ENCODE measurements at regions not wholly inside any gene's neighbourhood (a gene's known extent, or its start where the extent isn't known, plus 50 kb on each side); places are given as distances from the start of the nearest gene placed in this dataset.

DNA sequence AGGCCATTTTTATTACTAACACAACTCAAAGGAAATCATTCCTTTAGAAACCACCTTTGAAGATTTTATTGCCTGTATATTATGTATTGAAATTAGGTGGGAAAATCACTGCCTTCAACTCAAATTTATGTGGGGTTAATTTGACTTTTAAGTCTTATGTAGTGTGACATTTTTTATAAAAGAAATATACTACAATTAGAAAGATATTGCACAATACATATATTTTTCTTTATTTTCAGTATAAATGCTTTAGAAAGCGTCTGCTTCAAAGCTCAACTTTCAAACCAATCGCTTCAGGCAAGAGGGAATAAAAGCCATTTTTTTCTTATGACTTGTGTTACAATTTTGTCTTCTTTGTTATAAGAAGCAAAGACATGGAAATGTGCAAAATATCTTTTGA is 337.4 kb upstream of the ZWINT start:
- Histone ChIP-seq H3K27me3 (ENCODE audit: insufficient read depth, low read length) (no peaks in the 10 kb centered on the region), H3K36me3 (ENCODE audit: insufficient read depth, low read length) (no peaks in the 10 kb centered on the region), H3K4me3 (ENCODE audit: low read length) (no peak overlapping the region), H3K27ac (ENCODE audit: low read depth, low read length) (no peak overlapping the region), H3K9me3 (ENCODE audit: insufficient read depth, low read depth, low read length) (no peaks in the 10 kb centered on the region), H3K9ac (ENCODE audit: low read depth, low read length) (no peak overlapping the region), H3K4me1 (ENCODE audit: insufficient read depth, low read length) (no peaks in the 10 kb centered on the region)
- 86% methylated on average over 2 of the region's 2 CpGs for WGBS

- H3K27me3 ChIP-seq (ENCODE audit: insufficient read depth, low read length), result no peaks in the 10 kb centered on the region
- H3K9ac ChIP-seq (ENCODE audit: low read depth, low read length), result no peak overlapping the region
- H3K4me3 ChIP-seq (ENCODE audit: low read length), result no peak overlapping the region
- no peaks in the 10 kb centered on the region for H3K36me3 ChIP-seq (ENCODE audit: insufficient read depth, low read length)
- peaks cover 23% of the 10 kb centered on the region for H3K9me3 ChIP-seq (ENCODE audit: insufficient read depth, low read depth, low read length)
- no peaks in the 10 kb centered on the region for H3K4me1 ChIP-seq (ENCODE audit: insufficient read depth, low read length)
- H3K27ac ChIP-seq (ENCODE audit: low read depth, low read length), result no peak overlapping the region
Observed at GRCh38 chr10:56679578-56679977, 318.5 kb upstream of the ZWINT start.

GRCh38 chr10:56662765-56663447 is 301.8 kb upstream of the ZWINT start:
- Histone ChIP-seq H3K9me3 (ENCODE audit: insufficient read depth, low read depth, low read length) (no peaks in the 10 kb centered on the region), H3K27me3 (ENCODE audit: insufficient read depth, low read length) (no peaks in the 10 kb centered on the region), H3K27ac (ENCODE audit: low read depth, low read length) (no peak overlapping the region), H3K36me3 (ENCODE audit: insufficient read depth, low read length) (no peaks in the 10 kb centered on the region), H3K4me1 (ENCODE audit: insufficient read depth, low read length) (no peaks in the 10 kb centered on the region), H3K9ac (ENCODE audit: low read depth, low read length) (no peak overlapping the region), H3K4me3 (ENCODE audit: low read length) (no peak overlapping the region)

GRCh38 chr10:56653289-56653688 is 292.2 kb upstream of the ZWINT start:
- WGBS, result 86% methylated on average over 1 of the region's 1 CpG

GRCh38 chr10:56646329-56647111 is 285.5 kb upstream of the ZWINT start:
- no peaks in the 10 kb centered on the region for H3K9me3 ChIP-seq (ENCODE audit: insufficient read depth, low read depth, low read length)
- no peak overlapping the region for H3K4me3 ChIP-seq (ENCODE audit: low read length)
- H3K27me3 ChIP-seq (ENCODE audit: insufficient read depth, low read length), result no peaks in the 10 kb centered on the region
- no peak overlapping the region for H3K9ac ChIP-seq (ENCODE audit: low read depth, low read length)
- no peak overlapping the region for H3K27ac ChIP-seq (ENCODE audit: low read depth, low read length)
- H3K36me3 ChIP-seq (ENCODE audit: insufficient read depth, low read length), result no peaks in the 10 kb centered on the region
- H3K4me1 ChIP-seq (ENCODE audit: insufficient read depth, low read length), result peaks cover 5% of the 10 kb centered on the region; the same call in 1 of the 2 replicates
- 88% methylated on average over 13 of the region's 13 CpGs for WGBS

More at GRCh38 chr10:56653289-56653688, 292.2 kb upstream of the ZWINT start:
- Histone ChIP-seq H3K4me1 (ENCODE audit: insufficient read depth, low read length) (no peaks in the 10 kb centered on the region), H3K9me3 (ENCODE audit: insufficient read depth, low read depth, low read length) (peaks cover 8% of the 10 kb centered on the region; the same call in 1 of the 2 replicates), H3K4me3 (ENCODE audit: low read length) (no peak overlapping the region), H3K36me3 (ENCODE audit: insufficient read depth, low read length) (no peaks in the 10 kb centered on the region), H3K27ac (ENCODE audit: low read depth, low read length) (no peak overlapping the region), H3K27me3 (ENCODE audit: insufficient read depth, low read length) (no peaks in the 10 kb centered on the region), H3K9ac (ENCODE audit: low read depth, low read length) (no peak overlapping the region)

DNA sequence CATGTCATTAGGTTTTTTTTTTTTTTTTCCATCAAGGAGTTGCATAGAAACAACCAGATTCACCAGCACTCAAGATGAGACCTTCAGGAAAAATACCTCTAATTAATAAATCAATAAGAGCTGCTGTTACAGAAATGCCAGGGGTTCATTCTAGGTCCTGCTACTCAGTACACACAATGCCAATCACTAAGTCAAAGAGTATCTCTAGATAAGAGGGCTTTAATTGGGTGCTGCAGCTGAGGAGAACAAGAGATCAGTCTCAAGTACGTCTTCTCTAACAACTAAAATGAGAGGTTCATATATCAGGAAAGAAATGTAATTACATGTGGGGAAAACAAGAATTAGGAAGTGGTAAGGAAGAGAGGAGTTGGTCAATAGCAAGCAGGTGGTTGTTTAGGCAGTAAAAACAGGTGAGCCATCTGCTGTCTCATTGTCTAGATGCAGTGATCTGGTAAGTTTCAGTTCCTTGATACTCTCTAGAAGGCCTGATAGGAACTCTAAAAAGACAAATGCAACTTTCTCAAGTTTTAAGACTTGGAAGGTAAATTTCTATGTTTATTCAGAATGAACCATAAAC is 272.9 kb upstream of the ZWINT start:
- H3K27me3 ChIP-seq (ENCODE audit: insufficient read depth, low read length), result no peaks in the 10 kb centered on the region
- 100% methylated on average over 1 of the region's 1 CpG for WGBS
- H3K9ac ChIP-seq (ENCODE audit: low read depth, low read length), result no peak overlapping the region
- no peak overlapping the region for H3K27ac ChIP-seq (ENCODE audit: low read depth, low read length)
- H3K36me3 ChIP-seq (ENCODE audit: insufficient read depth, low read length), result no peaks in the 10 kb centered on the region
- H3K4me1 ChIP-seq (ENCODE audit: insufficient read depth, low read length), result no peaks in the 10 kb centered on the region
- H3K9me3 ChIP-seq (ENCODE audit: insufficient read depth, low read depth, low read length), result no peaks in the 10 kb centered on the region
- no peak overlapping the region for H3K4me3 ChIP-seq (ENCODE audit: low read length)

DNA sequence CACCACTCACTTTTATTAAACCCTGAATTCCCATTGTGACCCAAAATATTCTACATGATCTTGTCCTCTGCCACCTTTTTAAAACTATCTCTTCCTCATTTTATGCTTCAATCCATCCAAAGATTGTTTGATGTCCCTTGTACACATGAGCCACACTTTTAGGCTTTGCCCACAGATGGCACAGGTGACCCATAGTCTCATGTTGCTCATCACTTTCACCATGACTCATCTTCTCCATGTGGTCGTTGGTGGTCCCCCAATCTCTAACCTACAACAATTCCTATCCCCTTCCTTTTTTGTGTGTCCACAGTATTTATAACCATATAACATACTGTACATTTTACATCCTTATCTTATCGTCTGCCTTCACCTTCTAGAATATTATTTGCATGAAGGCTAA is 271.5 kb upstream of the ZWINT start:
- Histone ChIP-seq H3K27ac (ENCODE audit: low read depth, low read length) (no peak overlapping the region), H3K9me3 (ENCODE audit: insufficient read depth, low read depth, low read length) (no peaks in the 10 kb centered on the region), H3K9ac (ENCODE audit: low read depth, low read length) (no peak overlapping the region), H3K27me3 (ENCODE audit: insufficient read depth, low read length) (no peaks in the 10 kb centered on the region), H3K4me1 (ENCODE audit: insufficient read depth, low read length) (no peaks in the 10 kb centered on the region), H3K4me3 (ENCODE audit: low read length) (no peak overlapping the region), H3K36me3 (ENCODE audit: insufficient read depth, low read length) (no peaks in the 10 kb centered on the region)
- 82% methylated on average over 2 of the region's 2 CpGs for WGBS

DNA sequence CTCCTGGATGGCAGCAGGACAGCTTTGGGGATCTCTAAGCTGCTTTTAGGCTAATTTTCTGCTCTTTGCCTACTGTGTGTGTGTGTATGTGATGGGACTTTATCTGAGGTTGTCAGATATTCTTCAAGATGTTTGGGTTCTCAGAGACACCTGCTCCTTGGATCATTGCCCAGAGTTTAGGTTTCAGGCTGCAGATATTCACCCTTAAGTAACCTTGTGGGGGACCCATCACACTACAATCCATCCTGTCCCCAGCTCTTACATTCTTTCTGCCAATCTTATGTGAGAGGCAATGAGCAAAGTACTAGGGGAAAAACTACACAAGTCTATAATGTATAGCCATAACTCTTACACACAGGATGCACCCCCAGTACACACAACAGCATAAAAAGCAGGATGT is 263.0 kb upstream of the ZWINT start:
- H3K9ac ChIP-seq (ENCODE audit: low read depth, low read length), result no peak overlapping the region
- no peaks in the 10 kb centered on the region for H3K9me3 ChIP-seq (ENCODE audit: insufficient read depth, low read depth, low read length)
- H3K27me3 ChIP-seq (ENCODE audit: insufficient read depth, low read length), result no peaks in the 10 kb centered on the region
- no peak overlapping the region for H3K4me3 ChIP-seq (ENCODE audit: low read length)
- no peaks in the 10 kb centered on the region for H3K4me1 ChIP-seq (ENCODE audit: insufficient read depth, low read length)
- no peak overlapping the region for H3K27ac ChIP-seq (ENCODE audit: low read depth, low read length)
- no peaks in the 10 kb centered on the region for H3K36me3 ChIP-seq (ENCODE audit: insufficient read depth, low read length)

DNA sequence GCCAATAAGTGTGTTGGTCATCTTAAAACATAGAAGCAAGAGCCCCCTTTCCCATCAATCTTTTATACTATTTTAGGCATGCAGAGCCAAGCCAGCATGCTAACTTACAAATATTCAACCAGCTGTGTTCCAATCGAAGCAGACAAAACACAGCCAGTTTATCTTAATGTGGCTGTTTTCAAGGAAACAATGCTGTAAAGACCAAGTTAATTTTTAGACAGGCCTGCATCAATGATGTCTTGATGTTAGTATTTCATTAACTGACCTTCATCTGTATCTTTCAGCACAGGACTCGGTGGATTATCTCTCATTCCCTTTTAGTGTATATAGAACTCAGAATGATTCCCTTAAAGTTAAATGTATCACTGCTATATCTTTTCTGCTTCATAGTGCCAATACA is 262.0 kb upstream of the ZWINT start:
- no peak overlapping the region for H3K9ac ChIP-seq (ENCODE audit: low read depth, low read length)
- H3K9me3 ChIP-seq (ENCODE audit: insufficient read depth, low read depth, low read length), result no peaks in the 10 kb centered on the region
- WGBS, result 83% methylated on average over 1 of the region's 2 CpGs
- no peaks in the 10 kb centered on the region for H3K36me3 ChIP-seq (ENCODE audit: insufficient read depth, low read length)
- no peaks in the 10 kb centered on the region for H3K4me1 ChIP-seq (ENCODE audit: insufficient read depth, low read length)
- no peak overlapping the region for H3K27ac ChIP-seq (ENCODE audit: low read depth, low read length)
- no peaks in the 10 kb centered on the region for H3K27me3 ChIP-seq (ENCODE audit: insufficient read depth, low read length)
- H3K4me3 ChIP-seq (ENCODE audit: low read length), result no peak overlapping the region

DNA sequence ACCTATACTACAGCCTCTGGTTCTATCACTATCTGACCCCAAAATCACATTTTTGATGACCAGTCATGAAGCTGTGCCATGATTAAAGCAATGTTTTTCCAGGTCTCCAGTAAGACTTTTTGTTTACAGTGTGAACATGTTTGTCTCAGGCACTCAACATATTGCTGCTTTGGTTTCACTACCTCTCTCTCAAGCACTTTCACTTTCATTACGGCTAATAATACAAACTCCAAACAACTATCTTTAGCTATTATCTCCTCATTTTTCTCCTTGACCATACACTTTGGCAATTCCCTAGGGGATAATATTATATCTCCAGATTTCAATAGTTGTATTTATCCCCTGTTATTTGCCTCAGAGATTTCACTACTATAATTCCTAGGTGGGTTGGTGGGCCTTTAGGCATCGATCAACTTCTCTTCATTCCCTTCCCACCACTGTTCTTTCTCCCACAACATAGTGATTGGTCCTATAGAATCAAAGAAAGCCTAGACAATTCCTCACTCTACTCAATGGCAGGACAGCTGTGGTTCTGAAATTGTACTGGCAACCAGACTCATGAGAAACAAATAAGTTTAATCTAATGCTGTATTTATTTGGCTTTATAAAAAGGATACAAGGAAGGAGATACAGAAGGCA is 261.4 kb upstream of the ZWINT start:
- Histone ChIP-seq H3K4me1 (ENCODE audit: insufficient read depth, low read length) (no peaks in the 10 kb centered on the region), H3K27me3 (ENCODE audit: insufficient read depth, low read length) (no peaks in the 10 kb centered on the region), H3K4me3 (ENCODE audit: low read length) (no peak overlapping the region), H3K9ac (ENCODE audit: low read depth, low read length) (no peak overlapping the region), H3K9me3 (ENCODE audit: insufficient read depth, low read depth, low read length) (no peaks in the 10 kb centered on the region), H3K36me3 (ENCODE audit: insufficient read depth, low read length) (no peaks in the 10 kb centered on the region), H3K27ac (ENCODE audit: low read depth, low read length) (no peak overlapping the region)
- WGBS, result 83% methylated on average over 2 of the region's 2 CpGs

GRCh38 chr10:56606202-56606601 is 245.1 kb upstream of the ZWINT start:
- H3K4me3 ChIP-seq (ENCODE audit: low read length), result no peak overlapping the region
- WGBS, result no CpG with 5 or more reads among the region's 1 CpG

More at GRCh38 chr10:56606202-56606601, 245.1 kb upstream of the ZWINT start:
- Histone ChIP-seq H3K9me3 (ENCODE audit: insufficient read depth, low read depth, low read length) (no peaks in the 10 kb centered on the region), H3K27me3 (ENCODE audit: insufficient read depth, low read length) (no peaks in the 10 kb centered on the region), H3K27ac (ENCODE audit: low read depth, low read length) (no peak overlapping the region), H3K9ac (ENCODE audit: low read depth, low read length) (no peak overlapping the region), H3K4me1 (ENCODE audit: insufficient read depth, low read length) (no peaks in the 10 kb centered on the region), H3K36me3 (ENCODE audit: insufficient read depth, low read length) (no peaks in the 10 kb centered on the region)
